Endothelial cell of umbilical vein (primary cell): ENCODE measurements at regions not wholly inside any gene's neighbourhood (a gene's known extent, or its start where the extent isn't known, plus 50 kb on each side); places are given as distances from the start of the nearest gene placed in this dataset.

Experiments
- CTCF ChIP-seq, 2 donors: IDR thresholded peaks; 1 replicate in 1 of 2; 2 replicates in 1 of 2; pipeline ENCODE4 v1.5.1; 2011; ENCODE audit warnings: low read length in 2 of 2, mild to moderate bottlenecking in 2 of 2, moderate library complexity in 2 of 2, control low read depth in 1 of 2, inconsistent platforms in 1 of 2, low read depth in 1 of 2; ENCODE audit not compliant: insufficient read depth in 1 of 2; ENCODE audit errors: extremely low read depth in 1 of 2
- EZH2 ChIP-seq: IDR thresholded peaks from 2 replicates; pipeline ENCODE4 v1.6.1; 2012; ENCODE audit warnings: borderline replicate concordance, low read depth, mild to moderate bottlenecking, moderate library complexity, low read length, inconsistent platforms; ENCODE audit not compliant: severe bottlenecking
- FOS ChIP-seq: IDR thresholded peaks from 2 replicates; pipeline ENCODE4 v1.6.1; 2011; ENCODE audit warnings: mild to moderate bottlenecking, low read length, moderate library complexity, borderline replicate concordance; ENCODE audit not compliant: insufficient read depth
- GATA2 ChIP-seq: IDR thresholded peaks from 2 replicates; pipeline ENCODE4 v1.7.0; 2011; ENCODE audit warnings: low read depth, mild to moderate bottlenecking, moderate library complexity, mixed read lengths, low read length; ENCODE audit not compliant: insufficient read length, insufficient read depth
- JUN ChIP-seq: IDR thresholded peaks from 2 replicates; pipeline ENCODE4 v1.6.1; 2011; ENCODE audit warnings: borderline replicate concordance, low read depth; ENCODE audit not compliant: insufficient read length, insufficient read depth
- MAX ChIP-seq: IDR thresholded peaks from 2 replicates; pipeline ENCODE4 v1.6.1; 2011; ENCODE audit not compliant: insufficient read depth, insufficient read length
- MYC ChIP-seq: IDR thresholded peaks from one replicate; pipeline ENCODE4 v1.6.1; 2011; ENCODE audit warnings: mild to moderate bottlenecking, low read depth, low read length
- POLR2A ChIP-seq: IDR thresholded peaks from 2 replicates; pipeline ENCODE4 v1.6.1; 2012; ENCODE audit warnings: low read depth, mild to moderate bottlenecking, control low read depth, low read length
- POLR2AphosphoS5 ChIP-seq: IDR thresholded peaks from 2 replicates; pipeline ENCODE4 v1.6.1; 2012; ENCODE audit warnings: low read depth, mild to moderate bottlenecking, control low read depth, low read length, moderate library complexity; ENCODE audit not compliant: insufficient read depth

GRCh38 chr5:36801523-36801922, 75.0 kb upstream of the NIPBL start:
- TF ChIP-seq CTCF (IDR thresholded peaks at IDR 0.05; ENCODE audit: extremely low read depth in 1 of 2, insufficient read depth in 1 of 2, low read depth in 1 of 2, low read length in 2 of 2): no peak
- no peak for TF ChIP-seq JUN
- TF ChIP-seq MYC: no peak
- TF ChIP-seq MAX: no peak
- TF ChIP-seq EZH2: no peak
- no peak for TF ChIP-seq POLR2A
- TF ChIP-seq POLR2AphosphoS5: no peak
- no peak for TF ChIP-seq GATA2
- TF ChIP-seq FOS: no peak
